ENCODE measurements at regions not wholly inside any gene's neighbourhood (a gene's known extent, or its start where the extent isn't known, plus 50 kb on each side); places are given as distances from the start of the nearest gene placed in this dataset.

DNA sequence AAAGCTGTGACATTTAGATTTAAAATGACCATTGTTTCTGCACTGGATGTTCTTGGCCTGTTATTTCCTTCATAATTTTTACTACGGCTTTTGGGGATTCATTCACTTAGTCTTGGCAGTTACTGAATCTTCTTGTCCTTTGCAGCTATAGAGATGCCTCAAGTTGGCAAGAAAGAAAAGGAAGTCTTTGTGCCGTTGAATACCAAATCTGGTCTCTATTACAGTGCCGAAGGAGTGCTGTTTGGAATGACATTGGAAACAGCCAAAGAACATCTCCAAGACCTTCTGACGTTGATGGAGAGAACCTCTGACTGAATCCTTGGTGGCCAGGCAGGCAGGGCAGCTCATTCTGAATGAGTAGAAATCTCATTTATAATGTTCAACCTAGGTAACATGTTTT, 54.3 kb upstream of the NRP1 start:
- no peak overlapping the region for H3K56ac ChIP-seq (ENCODE audit: insufficient read length, low read depth, low read length)
- no peak overlapping the region for H3K27ac ChIP-seq (ENCODE audit: insufficient read length, low read depth, low read length)
- TF ChIP-seq, protein P1, sequence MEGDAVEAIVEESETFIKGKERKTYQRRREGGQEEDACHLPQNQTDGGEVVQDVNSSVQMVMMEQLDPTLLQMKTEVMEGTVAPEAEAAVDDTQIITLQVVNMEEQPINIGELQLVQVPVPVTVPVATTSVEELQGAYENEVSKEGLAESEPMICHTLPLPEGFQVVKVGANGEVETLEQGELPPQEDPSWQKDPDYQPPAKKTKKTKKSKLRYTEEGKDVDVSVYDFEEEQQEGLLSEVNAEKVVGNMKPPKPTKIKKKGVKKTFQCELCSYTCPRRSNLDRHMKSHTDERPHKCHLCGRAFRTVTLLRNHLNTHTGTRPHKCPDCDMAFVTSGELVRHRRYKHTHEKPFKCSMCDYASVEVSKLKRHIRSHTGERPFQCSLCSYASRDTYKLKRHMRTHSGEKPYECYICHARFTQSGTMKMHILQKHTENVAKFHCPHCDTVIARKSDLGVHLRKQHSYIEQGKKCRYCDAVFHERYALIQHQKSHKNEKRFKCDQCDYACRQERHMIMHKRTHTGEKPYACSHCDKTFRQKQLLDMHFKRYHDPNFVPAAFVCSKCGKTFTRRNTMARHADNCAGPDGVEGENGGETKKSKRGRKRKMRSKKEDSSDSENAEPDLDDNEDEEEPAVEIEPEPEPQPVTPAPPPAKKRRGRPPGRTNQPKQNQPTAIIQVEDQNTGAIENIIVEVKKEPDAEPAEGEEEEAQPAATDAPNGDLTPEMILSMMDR (conservative IDR thresholded peaks at IDR 0.05), result no peak
- no peak overlapping the region for H3K9ac ChIP-seq (ENCODE audit: extremely low read depth, insufficient read length, low read length)
- H3K27me3 ChIP-seq (ENCODE audit: insufficient read depth, low read length), result no peaks in the 10 kb centered on the region
- H3K14ac ChIP-seq (ENCODE audit: insufficient read depth, low read length), result no peak overlapping the region
- no peak overlapping the region for H3K18ac ChIP-seq (ENCODE audit: insufficient read length, low read depth, low read length)
- H3K9me3 Mint-ChIP-seq, result no peaks in the 10 kb centered on the region
- H3K36me3 Mint-ChIP-seq (ENCODE audit: insufficient read depth in 1 of 3, low read depth in 3 of 3), result no peaks in the 10 kb centered on the region
- no peaks in the 10 kb centered on the region for H4K20me1 ChIP-seq (ENCODE audit: control insufficient read depth, insufficient read depth, insufficient read length)
- no peak overlapping the region for H4K8ac ChIP-seq (replicated peaks; ENCODE audit: insufficient read length, low read depth, low read length)
- DNase-seq, result no peak
- no peak overlapping the region for H2BK5ac ChIP-seq (ENCODE audit: insufficient read length, low read length)
- H2BK12ac ChIP-seq (ENCODE audit: insufficient read length, low read depth, low read length), result no peak overlapping the region
- no peak overlapping the region for H4K91ac ChIP-seq (ENCODE audit: insufficient read length, low read depth, low read length)
- H3K27ac Mint-ChIP-seq, result no peak overlapping the region
- no peak overlapping the region for H3K4me2 ChIP-seq (ENCODE audit: insufficient read depth, insufficient read length, low read length)
- no peak overlapping the region for H2AFZ ChIP-seq (ENCODE audit: low read length)
- H3K4me3 Mint-ChIP-seq, result no peak overlapping the region
- H4K5ac ChIP-seq (ENCODE audit: insufficient read length, low read depth, low read length), result no peak overlapping the region
- no peaks in the 10 kb centered on the region for H3K79me1 ChIP-seq (ENCODE audit: insufficient read depth, low read depth, low read length, poor library complexity, severe bottlenecking)
- H3T11ph ChIP-seq (ENCODE audit: low read length), result no peak overlapping the region
- H3K4me1 ChIP-seq (ENCODE audit: insufficient read depth, low read length), result no peaks in the 10 kb centered on the region
- H2BK15ac ChIP-seq (ENCODE audit: low read depth, low read length), result no peak overlapping the region
- no peaks in the 10 kb centered on the region for H3K9me3 ChIP-seq (ENCODE audit: control insufficient read depth, low read depth, low read length)
- no CpG with 5 or more reads among the region's 4 CpGs for WGBS (ENCODE audit: extremely low coverage, insufficient read length, low lambda C conversion rate)
- H3K4ac ChIP-seq (ENCODE audit: low read depth, low read length), result no peak overlapping the region
- H3K23ac ChIP-seq (ENCODE audit: insufficient read length, low read depth, low read length), result no peak overlapping the region
- no peak overlapping the region for H2BK20ac ChIP-seq (ENCODE audit: low read depth, low read length, poor library complexity, severe bottlenecking)
- H3K79me2 ChIP-seq (ENCODE audit: insufficient read depth, low read length), result no peaks in the 10 kb centered on the region
- H3K4me1 Mint-ChIP-seq, result peaks cover 6 to 9% of the 10 kb centered on the region in 2 experiments; a peak in 2 of 4 replicates
- H2AK5ac ChIP-seq (ENCODE audit: insufficient read length, low read length), result no peak overlapping the region
- H3K27me3 Mint-ChIP-seq (ENCODE audit: low read depth), result no peaks in the 10 kb centered on the region
- no peak overlapping the region for H2BK120ac ChIP-seq (ENCODE audit: low read depth, low read length, poor library complexity, severe bottlenecking)
- H3K23me2 ChIP-seq (ENCODE audit: insufficient read length, low read depth, low read length, poor library complexity, severe bottlenecking), result no peaks in the 10 kb centered on the region

Measured in H9 (cell line).